GM21447 (cell line): ENCODE measurements at regions not wholly inside any gene's neighbourhood (a gene's known extent, or its start where the extent isn't known, plus 50 kb on each side); places are given as distances from the start of the nearest gene placed in this dataset.

Experiments used
- ATAC-seq: cut with Tn5 transposase; IDR thresholded peaks from one replicate; pipeline ENCODE4 v1.9.1; 2021; ENCODE audit not compliant: unreplicated experiment

GRCh38 chr12:61846765-61847164 lies 413.4 kb upstream of the USP15 start:
- ATAC-seq = no peak

DNA sequence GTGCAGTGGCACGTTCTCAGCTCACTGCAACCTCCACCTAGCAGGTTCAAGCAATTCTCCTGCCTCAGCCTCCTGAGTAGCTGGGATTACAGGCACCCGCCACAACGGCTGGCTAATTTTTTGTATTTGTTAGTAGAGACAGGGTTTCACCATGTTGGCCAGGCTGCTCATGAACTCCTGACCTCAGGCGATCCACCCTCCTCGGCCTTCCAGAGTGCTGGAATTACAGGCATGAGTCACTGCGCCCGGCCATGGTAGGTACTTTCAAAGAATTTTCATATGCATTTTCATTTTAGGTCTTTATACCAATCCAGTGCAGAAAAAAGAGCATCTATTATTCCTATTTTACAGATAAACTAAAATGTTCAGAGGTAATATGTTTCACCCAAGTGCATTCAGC lies 411.3 kb upstream of the USP15 start:
- ATAC-seq = no peak

DNA sequence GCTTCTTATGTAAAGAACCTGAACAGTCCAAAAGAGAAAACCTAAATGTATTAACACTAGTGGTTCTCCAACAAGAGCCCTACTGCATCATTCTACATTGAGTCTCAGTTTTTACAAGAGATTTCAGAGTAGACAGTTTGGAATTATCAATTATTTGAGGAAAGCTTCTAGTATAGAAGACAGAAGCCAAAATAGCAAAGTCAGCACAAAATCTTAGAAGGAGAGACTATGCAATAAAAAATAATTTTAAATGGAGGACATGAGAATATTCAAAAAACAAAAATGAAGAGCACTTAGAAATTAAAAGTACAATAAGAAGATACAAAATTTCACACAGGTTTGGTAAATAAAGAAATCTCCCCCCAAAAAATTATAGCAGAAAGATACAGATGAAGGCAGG lies 406.3 kb upstream of the USP15 start:
- no peak for ATAC-seq

DNA sequence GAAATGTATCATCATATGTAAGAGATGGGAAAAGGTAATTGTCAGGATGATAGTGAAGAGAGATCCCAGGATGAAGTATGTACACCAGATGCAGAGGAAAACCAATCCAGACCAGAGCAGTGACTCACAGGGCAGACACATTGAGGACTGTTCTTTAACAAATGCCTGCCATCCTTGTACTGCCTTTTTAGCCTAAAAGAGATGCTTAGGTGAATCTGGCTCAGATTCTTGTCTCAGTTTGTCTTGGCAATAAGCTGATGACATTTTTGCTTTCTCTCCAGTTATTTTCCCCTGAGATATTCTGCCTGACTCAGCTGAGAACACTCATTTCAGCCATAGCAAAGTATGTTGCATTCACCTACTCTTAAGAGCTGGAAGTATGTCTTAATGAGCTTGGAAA lies 405.3 kb upstream of the USP15 start:
- ATAC-seq = no peak

- no peak for ATAC-seq
These were observed 402.2 kb upstream of the USP15 start for GRCh38 chr12:61857968-61858367.

- no peak for ATAC-seq
These were observed 399.8 kb upstream of the USP15 start for GRCh38 chr12:61860451-61860850.

- ATAC-seq = no peak
These were observed 397.2 kb upstream of the USP15 start for GRCh38 chr12:61862986-61863385.

DNA sequence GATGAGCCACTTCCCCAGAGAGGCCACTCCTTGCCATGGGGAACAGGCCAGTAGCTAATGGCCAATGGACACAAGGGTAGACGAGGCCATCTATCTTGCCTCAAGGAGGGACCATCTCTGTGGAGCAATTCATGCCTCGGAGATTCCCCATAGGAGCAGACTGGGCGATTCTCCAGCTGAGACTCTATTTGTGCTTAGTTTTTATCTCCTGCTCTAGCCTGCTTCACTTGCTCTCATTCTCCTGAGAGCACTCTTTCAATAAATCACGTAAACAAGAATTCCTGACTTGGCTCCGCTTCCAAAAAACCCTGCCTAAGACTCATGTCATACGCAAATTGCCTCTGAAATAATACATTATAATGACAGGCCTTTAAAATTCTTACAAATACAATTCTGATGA lies 396.4 kb upstream of the USP15 start:
- ATAC-seq = no peak

- no peak for ATAC-seq
These were observed 390.4 kb upstream of the USP15 start for GRCh38 chr12:61869796-61870195.

DNA sequence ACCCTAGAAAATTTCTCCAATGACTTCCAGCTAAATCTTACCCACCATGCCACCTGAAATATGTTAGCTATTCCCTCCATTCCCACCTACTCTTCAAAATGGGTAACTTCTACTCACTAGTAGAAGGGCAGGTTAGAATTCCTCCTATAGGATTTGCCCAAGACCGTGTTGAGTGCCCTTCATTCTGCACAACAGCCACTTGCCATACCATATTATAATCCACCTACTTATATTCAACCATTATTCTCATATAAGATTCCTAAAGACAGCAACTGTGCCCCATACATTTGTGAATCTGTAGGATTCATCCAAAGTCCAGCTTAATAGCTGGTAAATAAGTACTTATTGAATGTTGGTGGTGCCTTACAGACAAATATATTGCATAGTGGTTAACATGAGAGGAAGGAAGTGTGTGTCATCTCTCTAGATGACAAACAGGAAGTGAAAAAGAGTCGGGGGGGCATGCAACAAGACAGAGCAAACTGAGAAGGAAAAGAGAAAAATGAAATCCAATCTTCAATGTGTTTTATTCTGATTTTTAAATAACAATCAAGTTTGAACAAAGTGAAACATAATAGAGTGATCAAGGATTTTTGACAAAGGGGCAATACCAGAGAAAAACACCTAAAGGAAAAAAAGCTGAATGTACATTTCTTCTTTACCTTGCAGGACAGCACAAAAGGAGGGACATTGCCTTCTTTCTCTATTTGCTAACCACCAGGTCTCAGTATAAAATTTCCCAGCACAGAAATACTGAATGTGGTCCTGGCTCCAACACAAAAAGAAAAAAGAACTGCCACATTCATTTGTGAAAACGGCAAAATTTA lies 389.3 kb upstream of the USP15 start:
- ATAC-seq = no peak

- no peak for ATAC-seq
These were observed 388.8 kb upstream of the USP15 start for GRCh38 chr12:61871485-61871810.

- ATAC-seq = no peak
These were observed 381.0 kb upstream of the USP15 start for GRCh38 chr12:61879229-61879628.

- no peak for ATAC-seq
These were observed 380.0 kb upstream of the USP15 start for GRCh38 chr12:61880186-61880585.

GRCh38 chr12:61891632-61892031 lies 368.6 kb upstream of the USP15 start:
- ATAC-seq = no peak

DNA sequence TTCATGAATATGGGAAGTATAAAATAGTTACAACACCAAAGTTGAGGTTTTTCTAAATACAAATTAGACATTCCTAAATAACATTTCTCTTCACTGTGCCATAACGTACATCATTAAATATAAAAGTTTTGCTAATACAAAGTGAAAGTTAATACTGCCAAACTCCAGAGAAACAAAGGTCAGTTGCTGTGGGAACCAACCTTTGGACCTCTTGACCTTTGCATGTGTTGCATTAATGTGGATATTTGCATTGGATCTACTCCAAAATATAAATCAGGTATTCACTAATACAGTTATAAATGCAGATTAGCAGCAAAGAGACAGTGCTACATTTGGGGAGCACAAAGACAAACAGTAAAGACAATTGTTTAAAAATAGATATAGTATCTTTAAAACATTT lies 366.0 kb upstream of the USP15 start:
- no peak for ATAC-seq

DNA sequence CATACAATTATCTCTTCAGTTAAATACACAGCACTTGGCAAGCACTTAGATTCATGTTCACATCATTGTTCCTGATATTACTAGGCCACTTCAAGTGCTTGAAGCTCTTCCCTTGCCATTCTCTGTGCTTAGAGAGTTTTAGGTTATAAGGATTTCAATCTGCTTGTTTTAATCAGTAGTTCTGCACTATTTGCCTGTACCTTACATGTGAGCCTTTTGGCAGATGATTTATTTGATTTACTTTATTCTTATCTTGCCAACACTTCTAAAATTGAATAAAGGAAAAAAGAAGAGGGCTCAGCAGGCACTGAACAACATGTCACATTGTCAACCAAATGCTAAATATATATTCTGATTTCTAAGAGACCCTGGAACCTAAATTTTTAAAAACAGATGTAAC lies 363.8 kb upstream of the USP15 start:
- no peak for ATAC-seq

- no peak for ATAC-seq
These were observed 357.8 kb upstream of the USP15 start for GRCh38 chr12:61902403-61902802.

GRCh38 chr12:61911113-61911512 lies 349.1 kb upstream of the USP15 start:
- ATAC-seq = no peak

- no peak for ATAC-seq
These were observed 344.8 kb upstream of the USP15 start for GRCh38 chr12:61915420-61915819.

GRCh38 chr12:61916831-61917230 lies 343.4 kb upstream of the USP15 start:
- no peak for ATAC-seq

DNA sequence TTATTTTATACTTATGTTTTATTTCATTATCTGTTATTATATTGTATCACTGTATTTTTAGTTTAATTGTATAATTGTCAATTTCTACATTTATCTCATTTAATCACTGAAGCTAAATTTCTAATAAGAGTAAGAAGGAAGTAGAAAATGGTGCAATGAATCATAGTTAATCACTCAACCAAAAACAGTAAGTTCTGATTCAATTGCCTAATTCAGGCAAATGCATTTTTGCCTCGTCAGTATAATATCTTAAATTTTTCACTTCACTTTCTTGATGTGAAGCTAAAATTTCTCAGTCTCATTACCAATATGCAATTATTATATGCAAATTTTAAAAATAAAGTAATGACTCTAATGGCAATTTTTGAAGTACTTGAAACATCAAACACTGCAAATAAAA lies 340.5 kb upstream of the USP15 start:
- no peak for ATAC-seq

GRCh38 chr12:61920230-61920629 lies 340.0 kb upstream of the USP15 start:
- ATAC-seq = no peak

DNA sequence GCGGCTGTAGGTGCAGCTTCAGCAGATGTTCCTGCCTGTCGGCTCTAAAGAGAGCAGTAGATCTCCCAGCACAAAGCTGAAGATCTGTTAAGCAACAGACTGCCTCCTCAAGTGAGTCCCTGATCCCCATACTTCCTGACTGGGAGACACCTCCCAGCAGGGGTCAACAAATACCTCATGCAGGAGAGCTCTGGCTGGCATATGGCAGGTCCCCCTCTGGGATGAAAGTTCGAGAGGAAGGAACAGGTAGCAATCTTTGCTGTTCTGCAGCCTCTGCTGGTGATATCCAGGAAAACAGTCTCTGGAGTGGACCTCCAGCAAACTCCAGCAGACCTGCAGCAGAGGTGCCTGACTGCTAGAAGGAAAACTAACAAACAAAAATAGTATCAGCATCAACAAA lies 337.1 kb upstream of the USP15 start:
- ATAC-seq = no peak
